Amygdala (tissue), 56 donors: ENCODE measurements at regions not wholly inside any gene's neighbourhood (a gene's known extent, or its start where the extent isn't known, plus 50 kb on each side); places are given as distances from the start of the nearest gene placed in this dataset.

Experiments
- DNase-seq, 56 donors: peaks; one replicate each; lab custom pipeline; 2025; lab: John Stamatoyannopoulos, UW

DNA sequence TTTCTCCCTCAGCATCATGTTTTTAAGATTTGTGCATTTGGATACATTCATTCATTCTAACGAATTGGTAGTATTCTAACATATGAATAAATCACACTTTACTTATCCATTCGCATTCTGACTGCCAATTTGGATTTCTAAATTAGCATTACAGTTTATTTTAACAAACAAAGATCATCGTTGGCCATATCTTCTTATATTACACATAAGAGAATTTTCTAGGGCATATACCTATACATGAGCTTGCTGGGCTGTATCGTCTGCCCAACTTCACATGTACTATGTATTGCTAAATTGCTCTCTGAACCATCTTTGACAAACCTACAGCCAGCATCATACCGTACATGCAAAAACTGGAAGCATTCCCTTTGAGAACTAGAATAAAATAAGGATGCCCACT, 265.8 kb upstream of the PPP2R3A start:
- DNase-seq, result no peak

DNA sequence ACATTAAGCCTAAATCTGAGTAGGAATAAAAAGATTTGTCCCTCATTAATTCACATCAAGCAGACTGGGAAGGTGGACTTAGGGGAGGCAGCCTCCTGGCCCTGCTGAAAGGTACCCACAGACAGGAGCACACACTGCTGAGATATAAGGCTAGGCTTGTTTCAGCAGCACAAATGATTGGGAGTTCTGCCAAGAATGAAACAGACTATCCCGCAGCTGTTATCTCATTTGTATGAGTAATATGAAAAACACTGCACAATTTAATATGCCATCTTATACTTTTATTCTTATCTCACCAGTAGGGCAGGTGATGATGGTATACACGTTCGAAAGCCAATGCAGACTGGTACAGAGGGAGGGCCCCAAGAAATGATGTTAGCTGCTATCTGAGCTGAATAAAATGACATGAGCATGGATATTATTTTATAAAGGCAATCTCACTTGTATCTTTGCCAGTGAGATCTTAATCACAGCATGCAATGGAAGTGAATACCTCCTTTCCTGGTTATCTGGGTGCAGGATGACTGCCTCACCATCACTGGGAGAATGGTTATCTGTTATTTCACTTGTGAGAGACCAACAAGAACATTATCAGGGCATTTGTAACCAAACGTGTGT, 258.7 kb upstream of the PPP2R3A start:
- DNase-seq, result peak in 3 of 56 donors; percentile 1 to 8 (median 6)

- no peak for DNase-seq
Observed at GRCh38 chr3:135719449-135719848, 246.1 kb upstream of the PPP2R3A start.

DNA sequence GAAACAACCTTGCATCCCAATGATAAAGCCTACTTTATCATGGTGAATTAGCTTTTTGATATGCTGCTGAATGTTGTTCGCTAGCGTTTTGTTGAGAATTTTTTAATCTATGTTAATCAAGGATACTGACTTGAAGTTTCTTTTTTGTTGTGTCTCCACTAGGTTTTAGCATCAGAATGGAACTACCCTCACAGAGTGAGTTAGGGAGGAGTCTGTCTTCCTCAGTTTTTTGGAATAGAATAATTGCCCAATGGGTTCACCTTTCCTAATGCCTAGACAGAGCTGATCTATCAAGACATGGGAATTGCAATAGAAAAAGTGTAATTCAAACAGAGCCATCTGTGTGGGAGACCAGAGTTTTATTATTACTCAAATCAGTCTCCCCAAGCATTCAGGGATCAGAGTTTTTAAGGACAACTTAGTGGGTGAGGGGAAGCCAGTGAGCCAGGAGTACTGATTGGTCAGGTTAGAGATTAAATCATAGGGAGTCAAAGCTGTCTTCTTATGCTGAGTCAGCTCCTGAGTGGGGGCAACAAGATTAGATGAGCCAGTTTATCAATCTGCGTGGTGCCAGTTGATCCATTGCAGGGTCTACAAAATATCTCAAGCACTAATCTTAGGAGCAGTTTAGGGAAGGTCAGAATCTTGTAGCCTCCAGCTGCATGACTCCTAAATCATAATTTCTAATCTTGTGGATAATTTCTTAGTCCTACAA, 237.4 kb upstream of the PPP2R3A start:
- DNase-seq, result no peak

GRCh38 chr3:135731546-135731945, 234.0 kb upstream of the PPP2R3A start:
- no peak for DNase-seq

GRCh38 chr3:135736740-135737139, 228.8 kb upstream of the PPP2R3A start:
- DNase-seq, result no peak

DNA sequence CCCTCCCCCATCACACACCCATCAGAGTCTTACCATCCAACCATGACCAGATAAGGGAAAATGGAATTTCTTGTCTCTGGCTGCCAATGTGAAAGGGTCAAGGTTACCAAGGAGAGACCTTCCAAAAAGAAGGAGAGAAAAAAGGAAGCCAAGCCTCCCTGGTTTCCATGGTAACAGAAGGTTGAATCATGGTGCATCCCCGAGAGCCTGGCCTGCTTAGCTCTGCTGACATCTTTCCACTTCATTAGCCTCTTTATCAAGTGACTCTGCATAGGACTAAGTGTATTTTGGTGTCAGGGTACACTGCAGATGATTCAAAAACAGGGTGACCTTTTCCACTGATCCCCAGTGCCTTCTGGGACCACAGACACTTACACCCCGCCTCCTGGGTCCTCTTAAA, 225.7 kb upstream of the PPP2R3A start:
- no peak for DNase-seq

GRCh38 chr3:135740211-135740610, 225.3 kb upstream of the PPP2R3A start:
- DNase-seq, result no peak

- no peak for DNase-seq
Observed at GRCh38 chr3:135740751-135741150, 224.8 kb upstream of the PPP2R3A start.

- DNase-seq, result no peak
Observed at GRCh38 chr3:135751991-135752390, 213.5 kb upstream of the PPP2R3A start.

DNA sequence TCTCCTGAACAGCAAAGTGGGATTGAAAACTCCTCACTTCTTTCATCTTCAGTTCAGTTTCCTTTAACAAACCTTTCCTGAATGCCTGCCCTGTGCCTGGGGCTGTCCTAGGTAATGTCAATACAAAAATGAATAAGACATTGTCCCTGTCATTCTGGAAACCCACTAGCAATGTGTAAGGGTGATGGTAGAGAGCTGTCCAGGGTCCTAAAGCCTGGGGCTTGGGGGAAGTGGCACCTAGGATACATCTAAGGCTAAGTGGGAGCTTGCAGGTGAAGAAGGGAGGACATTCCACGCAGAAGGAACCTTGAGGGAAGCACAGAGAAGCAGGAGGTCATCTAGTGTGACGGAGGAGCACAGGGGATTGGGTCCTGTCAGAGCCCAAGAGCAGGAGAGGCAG, 212.7 kb upstream of the PPP2R3A start:
- DNase-seq, result no peak

DNA sequence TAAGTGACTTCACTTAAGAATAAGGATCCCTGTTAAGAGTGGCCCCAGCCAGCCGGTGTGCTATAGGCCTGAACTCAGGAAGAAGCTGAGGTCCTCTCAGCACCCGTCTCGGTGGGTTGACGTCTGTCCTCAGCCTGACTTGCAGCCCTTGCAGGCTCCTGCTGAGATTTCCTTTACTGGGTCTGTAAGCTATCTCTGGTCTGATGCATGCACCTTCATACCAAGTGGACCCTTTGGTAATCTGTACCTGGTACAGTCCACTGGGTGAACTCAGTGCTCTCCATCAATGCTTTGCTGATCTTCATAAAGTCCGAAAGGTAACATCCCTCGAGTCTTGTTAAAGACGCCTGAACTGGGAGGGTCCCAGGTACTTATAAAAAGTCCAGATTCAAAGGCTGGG, 212.0 kb upstream of the PPP2R3A start:
- no peak for DNase-seq

DNA sequence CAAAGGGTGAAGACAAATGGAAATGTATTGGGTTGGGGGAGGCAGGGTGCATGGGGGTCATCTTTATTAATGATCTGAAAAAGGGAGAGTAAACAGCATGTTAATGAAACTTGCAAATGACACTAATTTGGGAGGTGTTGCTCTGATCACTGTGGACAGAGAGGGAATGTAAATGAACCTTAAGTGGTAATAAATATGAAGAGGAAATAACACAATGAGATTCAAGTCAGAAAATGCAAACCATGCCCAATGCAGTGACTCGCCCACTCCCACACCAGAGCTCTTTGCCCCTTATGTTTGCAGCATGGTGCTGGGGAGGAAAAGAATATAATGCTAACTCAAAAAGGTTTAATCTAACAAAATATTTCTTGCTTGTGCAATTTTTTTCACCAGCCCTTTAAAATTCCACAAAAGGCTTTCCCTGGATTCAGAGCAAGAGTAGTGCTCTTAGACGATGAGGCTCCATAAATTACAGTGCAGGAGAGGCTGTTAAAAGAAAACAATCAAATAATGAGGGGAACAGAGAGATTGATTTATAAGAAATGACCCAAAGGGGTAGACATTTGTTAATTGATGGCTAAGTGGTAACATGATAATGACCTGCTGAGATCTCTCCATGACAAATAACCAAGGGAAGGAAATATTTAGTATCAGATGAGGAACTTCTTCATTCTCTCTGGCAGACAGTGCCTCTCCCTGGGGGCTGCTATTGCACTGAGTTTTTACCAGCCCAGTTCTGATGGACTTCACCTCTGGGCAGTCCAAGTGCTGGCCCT, 210.0 kb upstream of the PPP2R3A start:
- no peak for DNase-seq

- DNase-seq, result no peak
Observed at GRCh38 chr3:135756106-135756668, 209.3 kb upstream of the PPP2R3A start.

DNA sequence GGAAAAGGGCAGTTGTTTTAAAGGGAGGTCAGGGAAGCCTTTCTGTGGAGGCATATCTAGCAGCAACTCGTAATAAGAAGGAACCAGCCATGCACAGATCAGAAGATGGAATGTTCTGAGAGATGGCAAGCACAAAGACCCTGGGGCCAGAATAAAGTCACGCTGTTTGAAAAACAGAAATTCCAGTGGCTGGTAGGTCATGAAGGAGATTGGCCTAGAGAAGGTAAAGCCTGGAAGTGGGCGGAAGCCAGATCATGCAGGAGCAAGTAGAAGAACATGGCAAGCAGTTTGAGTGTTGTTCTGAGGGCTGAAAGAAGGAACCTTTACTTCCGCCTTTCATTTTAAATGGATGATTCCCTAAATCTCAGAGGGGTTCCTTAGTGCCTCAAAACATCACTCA, 208.1 kb upstream of the PPP2R3A start:
- no peak for DNase-seq

- DNase-seq, result no peak
Observed at GRCh38 chr3:135758961-135759360, 206.6 kb upstream of the PPP2R3A start.

- no peak for DNase-seq
Observed at GRCh38 chr3:135759651-135760050, 205.9 kb upstream of the PPP2R3A start.

DNA sequence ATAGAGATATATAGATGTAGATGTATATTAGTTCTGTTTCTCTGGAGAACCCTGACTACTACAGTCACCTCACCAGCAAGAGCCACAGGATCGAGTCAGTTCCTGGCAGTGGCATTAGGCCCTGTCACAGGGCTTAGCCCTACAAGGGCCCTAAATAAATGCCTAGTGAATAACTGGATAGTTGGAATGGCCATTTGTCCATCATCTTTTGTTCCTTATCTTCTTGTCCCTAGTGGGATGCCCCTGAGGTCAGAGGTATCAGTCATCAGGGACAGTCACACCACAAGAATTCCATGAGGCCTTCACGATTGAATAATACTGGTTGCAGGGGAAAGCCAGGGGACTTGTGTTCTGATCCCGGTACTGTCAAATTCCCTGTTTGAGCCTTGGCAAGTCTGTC, 204.9 kb upstream of the PPP2R3A start:
- DNase-seq, result no peak

DNA sequence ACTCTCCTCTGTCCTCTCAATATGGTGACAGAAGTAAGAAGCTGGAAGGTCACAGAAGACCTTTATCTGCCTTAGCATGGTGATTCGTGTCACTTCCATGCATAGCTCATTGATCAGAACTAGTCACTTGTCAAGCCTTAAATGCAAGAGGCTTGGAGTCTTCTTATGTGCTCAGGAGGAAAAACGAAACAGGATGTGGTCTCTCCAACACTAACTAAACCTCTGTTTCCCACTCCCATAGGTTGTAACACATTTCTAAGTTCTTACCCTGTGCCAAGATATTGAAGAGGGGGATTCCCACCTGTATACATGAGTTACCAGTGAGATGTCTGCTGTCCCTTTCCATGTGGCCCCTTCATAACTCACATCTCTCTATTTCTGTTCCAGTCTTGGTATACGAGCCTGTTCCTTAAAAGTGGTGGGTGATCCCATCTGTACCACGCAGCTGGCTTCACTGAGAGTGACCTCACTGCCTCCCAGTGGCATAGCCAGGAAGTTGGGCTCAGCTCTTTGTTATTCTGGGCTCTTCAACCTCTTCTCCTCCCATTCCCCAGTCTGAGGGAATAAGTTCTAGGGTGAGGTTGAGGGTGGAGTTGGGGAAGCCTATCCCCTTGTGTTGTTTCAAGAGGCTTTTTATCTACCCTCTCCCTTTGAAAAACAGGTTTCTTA, 203.2 kb upstream of the PPP2R3A start:
- DNase-seq, result no peak

- DNase-seq, result no peak
Observed at GRCh38 chr3:135766115-135766514, 199.4 kb upstream of the PPP2R3A start.

GRCh38 chr3:135771760-135772159, 193.8 kb upstream of the PPP2R3A start:
- no peak for DNase-seq
